ENCODE measurements at regions not wholly inside any gene's neighbourhood (a gene's known extent, or its start where the extent isn't known, plus 50 kb on each side); places are given as distances from the start of the nearest gene placed in this dataset.

DNA sequence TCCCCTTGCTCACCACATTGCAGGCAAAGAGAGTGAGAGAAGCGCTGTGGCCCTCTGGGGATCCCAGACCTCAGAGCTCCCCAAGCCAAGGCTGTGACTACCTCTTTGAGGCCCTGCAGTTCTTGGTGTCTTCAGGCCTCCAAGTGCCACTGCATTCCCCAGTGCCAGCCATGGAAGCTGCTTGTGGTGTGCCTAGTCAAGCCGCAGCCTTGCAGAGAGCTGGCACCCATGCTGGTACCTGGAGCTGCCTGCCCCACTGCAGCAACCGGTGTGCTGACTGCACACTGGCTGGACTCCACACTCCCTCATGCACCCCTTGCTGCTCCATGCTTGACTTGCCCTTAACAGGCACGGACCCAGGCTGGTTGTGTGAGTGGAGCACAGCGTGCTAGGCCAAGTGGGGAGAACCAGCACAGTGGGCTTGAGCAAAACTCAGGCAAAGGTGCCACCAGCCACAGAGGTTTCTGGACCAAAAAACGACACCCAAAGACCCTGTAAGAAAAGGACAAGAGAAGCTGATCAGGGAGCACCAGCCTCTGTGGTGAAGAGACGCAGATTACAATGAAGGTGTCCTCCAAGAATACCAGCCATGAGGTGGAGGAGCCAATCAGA is 113.5 kb upstream of the TMEM18 start:
- no peak for TF ChIP-seq POLR2A (IDR thresholded peaks at IDR 0.05)
- TF ChIP-seq, protein P1, sequence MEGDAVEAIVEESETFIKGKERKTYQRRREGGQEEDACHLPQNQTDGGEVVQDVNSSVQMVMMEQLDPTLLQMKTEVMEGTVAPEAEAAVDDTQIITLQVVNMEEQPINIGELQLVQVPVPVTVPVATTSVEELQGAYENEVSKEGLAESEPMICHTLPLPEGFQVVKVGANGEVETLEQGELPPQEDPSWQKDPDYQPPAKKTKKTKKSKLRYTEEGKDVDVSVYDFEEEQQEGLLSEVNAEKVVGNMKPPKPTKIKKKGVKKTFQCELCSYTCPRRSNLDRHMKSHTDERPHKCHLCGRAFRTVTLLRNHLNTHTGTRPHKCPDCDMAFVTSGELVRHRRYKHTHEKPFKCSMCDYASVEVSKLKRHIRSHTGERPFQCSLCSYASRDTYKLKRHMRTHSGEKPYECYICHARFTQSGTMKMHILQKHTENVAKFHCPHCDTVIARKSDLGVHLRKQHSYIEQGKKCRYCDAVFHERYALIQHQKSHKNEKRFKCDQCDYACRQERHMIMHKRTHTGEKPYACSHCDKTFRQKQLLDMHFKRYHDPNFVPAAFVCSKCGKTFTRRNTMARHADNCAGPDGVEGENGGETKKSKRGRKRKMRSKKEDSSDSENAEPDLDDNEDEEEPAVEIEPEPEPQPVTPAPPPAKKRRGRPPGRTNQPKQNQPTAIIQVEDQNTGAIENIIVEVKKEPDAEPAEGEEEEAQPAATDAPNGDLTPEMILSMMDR (IDR thresholded peaks at IDR 0.05) = no peak
- intact Hi-C loops (cut with DNase I) = no loop called here
- H3K27ac ChIP-seq = no peak overlapping the region
- H3K9me3 ChIP-seq = no peaks in the 10 kb centered on the region
- ATAC-seq = no peak
- no peak overlapping the region for H3K4me3 ChIP-seq
- no peaks in the 10 kb centered on the region for H3K36me3 ChIP-seq (replicated peaks in 1 of 2; ENCODE audit: insufficient read depth in 1 of 2, low read depth in 2 of 2)
- no peak for DNase-seq
- no peaks in the 10 kb centered on the region for H3K27me3 ChIP-seq
- WGBS, 2 donors = 78 to 81% methylated on average over 4 to 7 of the region's 7 CpGs
- no peaks in the 10 kb centered on the region for H3K4me1 ChIP-seq

GRCh38 chr2:790081-790480 is 112.9 kb upstream of the TMEM18 start:
- no peak overlapping the region for H3K27ac ChIP-seq
- H3K36me3 ChIP-seq (replicated peaks in 1 of 2; ENCODE audit: insufficient read depth in 1 of 2, low read depth in 2 of 2) = no peaks in the 10 kb centered on the region
- no peak overlapping the region for H3K4me3 ChIP-seq
- no peaks in the 10 kb centered on the region for H3K4me1 ChIP-seq
- 80 to 87% methylated on average over 2 to 3 of the region's 3 CpGs for WGBS, 2 donors
- H3K9me3 ChIP-seq = no peaks in the 10 kb centered on the region
- no peaks in the 10 kb centered on the region for H3K27me3 ChIP-seq
- no peak for TF ChIP-seq POLR2A (IDR thresholded peaks at IDR 0.05)
- TF ChIP-seq, protein P1 (IDR thresholded peaks at IDR 0.05) = no peak
- intact Hi-C loops (cut with DNase I) = no loop called here
- ATAC-seq (no peak), DNase-seq (no peak)

- Histone ChIP-seq H3K9me3 (no peaks in the 10 kb centered on the region), H3K4me1 (no peaks in the 10 kb centered on the region), H3K4me3 (no peak overlapping the region), H3K27ac (no peak overlapping the region), H3K36me3 (replicated peaks in 1 of 2; ENCODE audit: insufficient read depth in 1 of 2, low read depth in 2 of 2) (no peaks in the 10 kb centered on the region), H3K27me3 (no peaks in the 10 kb centered on the region)
- ATAC-seq (no peak), DNase-seq (no peak)
- WGBS, 2 donors = 68 to 92% methylated on average over 3 of the region's 3 CpGs
- intact Hi-C loops (cut with DNase I) = no loop called here
- TF ChIP-seq POLR2A (IDR thresholded peaks at IDR 0.05) = no peak
These were observed 112.3 kb upstream of the TMEM18 start for GRCh38 chr2:789529-789928.

DNA sequence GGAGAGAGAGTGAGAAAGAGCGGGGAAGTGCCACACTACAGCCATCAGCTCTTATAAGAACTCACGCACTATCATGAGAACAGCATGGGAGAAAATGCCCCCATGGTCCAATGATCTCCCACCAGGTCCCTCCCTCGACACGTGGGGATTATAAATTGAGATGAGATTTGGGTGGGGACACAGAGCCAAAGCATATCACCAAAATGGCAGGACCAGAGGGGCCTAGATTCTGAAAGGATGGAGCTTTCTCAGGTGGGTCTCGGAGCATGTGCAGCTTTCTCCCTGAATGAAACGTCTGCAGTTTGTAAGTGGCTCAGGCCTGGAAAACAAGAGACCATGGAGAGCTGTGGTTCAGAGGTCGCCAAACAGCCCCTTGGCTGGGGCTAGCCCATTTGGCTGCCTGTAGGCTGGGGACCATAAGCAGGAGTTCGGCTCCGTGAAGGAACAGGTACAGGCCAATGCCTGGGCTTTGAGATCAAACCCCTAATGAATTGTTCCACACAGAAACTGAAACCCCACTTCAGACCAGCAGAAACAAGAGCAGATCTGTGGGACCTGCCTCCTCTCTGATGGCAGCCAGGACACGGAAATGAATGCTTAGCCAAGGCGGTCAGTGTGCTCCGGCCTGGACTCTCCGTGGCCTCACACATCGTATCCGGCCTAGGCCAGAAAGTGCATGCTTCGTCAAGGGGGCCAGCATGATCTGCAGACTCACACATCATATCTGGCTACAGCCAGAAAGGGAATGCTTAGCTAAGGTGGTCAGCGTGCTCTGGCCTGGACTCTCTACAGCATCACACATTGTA is 111.2 kb upstream of the TMEM18 start:
- DNase-seq (no peak), ATAC-seq (no peak)
- Histone ChIP-seq H3K27me3 (no peaks in the 10 kb centered on the region), H3K27ac (no peak overlapping the region), H3K4me1 (no peaks in the 10 kb centered on the region), H3K4me3 (no peak overlapping the region), H3K36me3 (replicated peaks in 1 of 2; ENCODE audit: insufficient read depth in 1 of 2, low read depth in 2 of 2) (no peaks in the 10 kb centered on the region), H3K9me3 (no peaks in the 10 kb centered on the region)
- intact Hi-C loops (cut with DNase I) = no loop called here
- no peak for TF ChIP-seq POLR2A (IDR thresholded peaks at IDR 0.05)
- TF ChIP-seq, protein P1 (IDR thresholded peaks at IDR 0.05) = no peak
- WGBS, 2 donors = 91 to 93% methylated on average over 8 to 17 of the region's 17 CpGs

DNA sequence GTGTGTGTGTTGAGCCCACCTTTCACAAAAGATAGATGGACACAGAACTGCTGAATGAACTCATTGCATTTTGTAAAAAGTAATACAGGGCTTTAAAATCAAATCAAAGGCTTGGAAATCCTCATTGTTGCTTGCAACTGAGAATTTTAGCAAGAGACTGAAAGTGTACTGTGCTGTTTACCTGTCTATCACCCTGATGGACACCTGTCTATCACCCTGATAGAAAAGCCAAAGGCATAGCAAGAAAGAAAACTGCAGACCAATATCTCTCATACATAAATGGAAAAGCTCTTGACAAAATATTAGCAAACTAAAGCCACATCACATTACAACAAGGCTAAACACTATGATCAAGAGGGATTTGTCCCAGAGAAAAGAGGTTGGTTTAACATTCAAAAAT is 107.5 kb upstream of the TMEM18 start:
- Histone ChIP-seq H3K4me1 (no peaks in the 10 kb centered on the region), H3K4me3 (no peak overlapping the region), H3K9me3 (no peaks in the 10 kb centered on the region), H3K27me3 (no peaks in the 10 kb centered on the region), H3K36me3 (replicated peaks in 1 of 2; ENCODE audit: insufficient read depth in 1 of 2, low read depth in 2 of 2) (no peaks in the 10 kb centered on the region), H3K27ac (no peak overlapping the region)
- intact Hi-C loops (cut with DNase I) = no loop called here
- TF ChIP-seq, protein P1 (IDR thresholded peaks at IDR 0.05) = no peak
- TF ChIP-seq POLR2A (IDR thresholded peaks at IDR 0.05) = no peak
- DNase-seq (no peak), ATAC-seq (no peak)
